ENCODE measurements at regions not wholly inside any gene's neighbourhood (a gene's known extent, or its start where the extent isn't known, plus 50 kb on each side); places are given as distances from the start of the nearest gene placed in this dataset.

DNA sequence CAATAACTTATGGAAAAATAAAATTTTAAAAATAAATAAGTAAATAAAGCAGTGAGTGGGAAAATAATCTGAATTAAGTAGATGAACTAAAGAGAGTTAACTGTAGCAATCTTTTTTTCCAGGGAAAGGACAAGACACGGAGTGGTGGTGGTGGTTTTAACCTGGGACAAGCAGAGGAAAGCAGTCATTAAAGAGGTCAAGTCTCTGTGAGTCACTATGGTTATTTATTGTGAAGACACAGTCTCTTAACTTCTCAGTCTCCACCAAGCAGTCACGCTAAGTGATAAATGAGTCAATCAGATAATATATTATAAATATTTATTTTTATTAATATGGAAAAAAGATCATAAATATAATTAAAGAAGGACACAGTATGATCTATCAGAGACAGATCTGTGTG, 228.1 kb upstream of the MEOX2 start (continued):
- TF ChIP-seq, protein P1, sequence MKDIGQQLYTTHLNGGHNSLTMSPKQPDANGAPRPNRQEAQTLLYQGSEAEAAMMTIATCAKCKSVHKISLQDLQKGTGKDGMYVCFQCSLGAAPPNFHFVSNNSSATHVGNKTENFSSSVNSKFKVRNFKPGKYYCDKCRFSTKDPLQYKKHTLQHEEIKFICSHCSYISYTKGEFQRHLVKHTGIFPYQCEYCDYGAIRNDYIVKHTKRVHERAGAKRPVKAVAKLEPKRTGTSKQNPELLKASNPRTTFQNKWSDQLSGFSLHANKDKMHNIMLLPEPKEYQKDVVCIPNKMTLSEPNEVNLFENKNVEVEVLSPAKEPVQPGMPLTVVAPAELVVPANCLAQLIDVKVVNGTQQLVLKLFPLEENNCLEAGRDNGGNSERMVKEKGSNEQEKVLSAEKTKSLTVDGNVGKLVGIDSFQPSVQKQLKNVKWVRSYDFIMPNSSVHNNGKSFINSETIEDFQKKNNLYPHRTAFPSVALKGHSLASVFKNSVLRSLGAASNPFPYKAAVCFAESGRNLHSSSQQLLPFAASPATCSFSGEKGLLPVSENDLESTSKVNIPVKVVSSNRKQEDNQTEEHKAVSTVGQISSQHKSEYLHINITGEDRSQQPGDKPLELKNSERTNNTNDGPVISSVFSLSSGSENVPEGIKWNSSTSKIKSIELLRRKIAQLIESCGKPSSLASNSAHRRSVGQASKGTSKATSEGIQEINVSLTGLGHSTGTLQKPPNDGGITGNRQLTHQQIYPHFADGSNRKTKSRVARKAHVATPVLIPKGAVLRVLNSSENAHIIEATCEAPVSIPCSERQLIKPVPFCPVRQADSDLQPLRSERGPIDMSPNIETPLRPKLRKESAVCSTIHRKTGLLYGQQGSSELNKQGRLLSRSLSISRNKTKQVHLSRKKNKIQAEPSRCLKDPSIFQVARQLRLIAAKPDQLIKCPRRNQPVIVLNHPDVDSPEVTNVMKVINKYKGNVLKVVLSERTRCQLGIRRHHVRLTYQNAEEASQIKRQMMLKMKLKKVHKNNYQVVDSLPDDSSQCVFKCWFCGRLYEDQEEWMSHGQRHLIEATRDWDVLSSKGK (CRISPR knock-in tag; IDR thresholded peaks at IDR 0.05): no peak

DNA sequence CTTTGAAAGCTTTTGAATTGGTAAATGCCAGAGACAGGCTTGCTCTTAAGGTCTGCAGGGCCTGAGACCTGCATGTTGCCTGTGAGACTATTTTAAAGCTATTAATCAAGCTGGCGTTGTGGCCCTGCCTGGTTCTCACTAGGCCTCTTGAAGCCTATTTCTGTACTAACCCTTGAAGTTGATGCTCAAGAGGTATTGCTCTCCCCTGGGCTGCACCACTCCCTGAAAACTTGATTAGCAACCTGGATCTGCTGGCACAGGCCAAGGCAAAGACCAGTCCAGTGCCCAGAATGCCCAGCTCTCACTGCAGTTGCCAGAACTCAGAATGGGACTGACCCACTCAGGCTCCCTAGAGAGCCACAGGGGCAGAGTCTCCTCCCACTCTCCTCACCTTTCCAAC, 220.0 kb upstream of the MEOX2 start:
- ATAC-seq (no peak), DNase-seq (ENCODE audit: extremely low read depth in 1 of 4, low spot score in 3 of 4) (no peak), FAIRE-seq (no peak)
- Histone ChIP-seq H3K27ac (ENCODE audit: extremely low read depth, low read depth, low read length) (no peak overlapping the region), H2AFZ (ENCODE audit: low read depth, low read length) (no peak overlapping the region), H3K4me2 (ENCODE audit: insufficient read depth, low read length) (no peak overlapping the region), H4K20me1 (replicated peaks; ENCODE audit: control insufficient read depth, insufficient read depth, low read length) (no peaks in the 10 kb centered on the region), H3K9ac (ENCODE audit: insufficient read depth in 1 of 2, low read depth in 2 of 2, low read length in 2 of 2) (no peak overlapping the region), H3K4me3 (no peak overlapping the region), H3K36me3 (ENCODE audit: control insufficient read depth, insufficient read depth, low read length) (no peaks in the 10 kb centered on the region), H3K79me2 (ENCODE audit: control insufficient read depth, insufficient read depth, low read length) (no peaks in the 10 kb centered on the region), H3K27me3 (ENCODE audit: control insufficient read depth in 2 of 2, insufficient read depth in 2 of 2, low read length in 2 of 2) (no peaks in the 10 kb centered on the region), H3K9me3 (replicated peaks; ENCODE audit: control insufficient read depth, insufficient read depth, low read depth, low read length) (no peaks in the 10 kb centered on the region; the same call in 1 of the 2 replicates), H3K9me1 (ENCODE audit: control insufficient read depth, insufficient read depth, low read length) (no peaks in the 10 kb centered on the region), H3K4me1 (replicated peaks in 1 of 2; ENCODE audit: control insufficient read depth in 2 of 2, insufficient read depth in 2 of 2, low read length in 2 of 2) (no peaks in the 10 kb centered on the region)
- intact Hi-C loops (cut with micrococcal nuclease) (no loop called here), in situ Hi-C loops (cut with MboI) (no loop called here)
- ChIA-PET CTCF (ENCODE audit: low intra/inter-chr PET ratio) (no interaction called here), POLR2A (no interaction called here)
- no TSS peak for BruUV-seq (replicated peaks)
- 0% methylated on average over 1 of the region's 1 CpG for WGBS (ENCODE audit: insufficient coverage, low coverage, missing lambda C conversion rate)
- no peak for TF ChIP-seq FOXK2 (conservative IDR thresholded peaks at IDR 0.05 in 1 of 2, IDR thresholded peaks at IDR 0.05 in 1 of 2; ENCODE audit: low read depth in 2 of 2)
- TF ChIP-seq ZNF384 (IDR thresholded peaks at IDR 0.05; ENCODE audit: low read depth, low read length): no peak
- no peak for TF ChIP-seq ZNF24 (IDR thresholded peaks at IDR 0.05)
- TF ChIP-seq ZNF79 (CRISPR knock-in tag; IDR thresholded peaks at IDR 0.05; ENCODE audit: low read depth): no peak
- no peak for TF ChIP-seq ZNF41 (CRISPR knock-in tag; conservative IDR thresholded peaks at IDR 0.05)
- TF ChIP-seq, protein P2, sequence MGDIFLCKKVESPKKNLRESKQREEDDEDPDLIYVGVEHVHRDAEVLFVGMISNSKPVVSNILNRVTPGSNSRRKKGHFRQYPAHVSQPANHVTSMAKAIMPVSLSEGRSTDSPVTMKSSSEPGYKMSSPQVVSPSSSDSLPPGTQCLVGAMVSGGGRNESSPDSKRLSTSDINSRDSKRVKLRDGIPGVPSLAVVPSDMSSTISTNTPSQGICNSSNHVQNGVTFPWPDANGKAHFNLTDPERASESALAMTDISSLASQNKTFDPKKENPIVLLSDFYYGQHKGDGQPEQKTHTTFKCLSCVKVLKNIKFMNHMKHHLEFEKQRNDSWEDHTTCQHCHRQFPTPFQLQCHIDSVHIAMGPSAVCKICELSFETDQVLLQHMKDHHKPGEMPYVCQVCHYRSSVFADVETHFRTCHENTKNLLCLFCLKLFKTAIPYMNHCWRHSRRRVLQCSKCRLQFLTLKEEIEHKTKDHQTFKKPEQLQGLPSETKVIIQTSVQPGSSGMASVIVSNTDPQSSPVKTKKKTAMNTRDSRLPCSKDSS (IDR thresholded peaks at IDR 0.05; ENCODE audit: low read depth, partially characterized antibody): no peak
- no peak for TF ChIP-seq RUNX1 (IDR thresholded peaks at IDR 0.05; ENCODE audit: low read depth)
- no peak for TF ChIP-seq CCNT2 (IDR thresholded peaks at IDR 0.05; ENCODE audit: borderline replicate concordance, extremely low read depth, insufficient read length, low read depth, low read length)
- TF ChIP-seq SOX6 (IDR thresholded peaks at IDR 0.05): no peak
- TF ChIP-seq MAFK (IDR thresholded peaks at IDR 0.05; ENCODE audit: low read length): no peak
- no peak for TF ChIP-seq HLTF (IDR thresholded peaks at IDR 0.05)
- TF ChIP-seq ZBTB7A (IDR thresholded peaks at IDR 0.05; ENCODE audit: borderline replicate concordance, control insufficient read depth, low read depth, low read length): no peak
- TF ChIP-seq, protein P3, sequence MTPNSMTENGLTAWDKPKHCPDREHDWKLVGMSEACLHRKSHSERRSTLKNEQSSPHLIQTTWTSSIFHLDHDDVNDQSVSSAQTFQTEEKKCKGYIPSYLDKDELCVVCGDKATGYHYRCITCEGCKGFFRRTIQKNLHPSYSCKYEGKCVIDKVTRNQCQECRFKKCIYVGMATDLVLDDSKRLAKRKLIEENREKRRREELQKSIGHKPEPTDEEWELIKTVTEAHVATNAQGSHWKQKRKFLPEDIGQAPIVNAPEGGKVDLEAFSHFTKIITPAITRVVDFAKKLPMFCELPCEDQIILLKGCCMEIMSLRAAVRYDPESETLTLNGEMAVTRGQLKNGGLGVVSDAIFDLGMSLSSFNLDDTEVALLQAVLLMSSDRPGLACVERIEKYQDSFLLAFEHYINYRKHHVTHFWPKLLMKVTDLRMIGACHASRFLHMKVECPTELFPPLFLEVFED (CRISPR knock-in tag; conservative IDR thresholded peaks at IDR 0.05): no peak
- TF ChIP-seq TAF1 (IDR thresholded peaks at IDR 0.05; ENCODE audit: control insufficient read depth, extremely low read depth, insufficient read depth, low read length, severe bottlenecking): no peak
